ENCODE measurements at regions not wholly inside any gene's neighbourhood (a gene's known extent, or its start where the extent isn't known, plus 50 kb on each side); places are given as distances from the start of the nearest gene placed in this dataset.

- intact Hi-C loops (cut with micrococcal nuclease), result no loop called here
- Histone ChIP-seq H3K4me3 (replicated peaks in 1 of 3; ENCODE audit: low read depth in 2 of 3, low read length in 3 of 3) (no peak overlapping the region), H3K36me3 (replicated peaks in 1 of 2; ENCODE audit: control insufficient read depth in 1 of 2, insufficient read depth in 2 of 2, low read length in 2 of 2) (no peaks in the 10 kb centered on the region), H3K9ac (ENCODE audit: insufficient read depth, low read length, poor library complexity, severe bottlenecking) (no peak overlapping the region), H2AFZ (ENCODE audit: insufficient read depth, low read depth, low read length, poor library complexity, severe bottlenecking) (no peak overlapping the region), H3K4me2 (replicated peaks; ENCODE audit: extremely low read depth, low read length, poor library complexity, severe bottlenecking) (no peak overlapping the region), H3K27me3 (ENCODE audit: control insufficient read depth in 2 of 2, insufficient read depth in 2 of 2, low read length in 2 of 2) (no peaks in the 10 kb centered on the region), H3K4me1 (ENCODE audit: control insufficient read depth in 1 of 2, insufficient read depth in 2 of 2, low read length in 2 of 2) (no peaks in the 10 kb centered on the region), H3K79me2 (ENCODE audit: insufficient read depth, low read length) (no peaks in the 10 kb centered on the region), H3K9me3 (replicated peaks in 1 of 2; ENCODE audit: control insufficient read depth in 1 of 2, insufficient read depth in 1 of 2, low read length in 2 of 2) (no peaks in the 10 kb centered on the region), H4K20me1 (ENCODE audit: insufficient read depth, low read length) (no peaks in the 10 kb centered on the region), H3K27ac (ENCODE audit: low read depth in 1 of 2, low read length in 2 of 2) (no peak overlapping the region)
- 100% methylated on average over 1 of the region's 2 CpGs for WGBS (ENCODE audit: insufficient coverage)
- Mint-ChIP-seq H3K36me3 (no peaks in the 10 kb centered on the region), H3K27me3 (ENCODE audit: low read depth in 3 of 3) (peaks cover 4 to 7% (median 7%) of the 10 kb centered on the region in 3 donors), H3K4me1 (no peaks in the 10 kb centered on the region), H3K9me3 (peaks cover 0 to 7% (median 4%) of the 10 kb centered on the region in 7 donors), H3K27ac (no peak overlapping the region), H3K4me3 (no peak overlapping the region)
- DNase-seq, result no peak
- no peak for TF ChIP-seq CTCF (IDR thresholded peaks at IDR 0.05)
Observed at GRCh38 chr10:123359539-123359938, 205.3 kb downstream of the BUB3 start.

- H3K27ac ChIP-seq (ENCODE audit: low read depth in 1 of 2, low read length in 2 of 2), result no peak overlapping the region
- no peaks in the 10 kb centered on the region for H3K36me3 ChIP-seq (replicated peaks in 1 of 2; ENCODE audit: control insufficient read depth in 1 of 2, insufficient read depth in 2 of 2, low read length in 2 of 2)
- peaks cover 0 to 7% (median 4%) of the 10 kb centered on the region in 7 donors for H3K9me3 Mint-ChIP-seq
- 85% methylated on average over 4 of the region's 5 CpGs for WGBS (ENCODE audit: insufficient coverage)
- H3K4me1 ChIP-seq (ENCODE audit: control insufficient read depth in 1 of 2, insufficient read depth in 2 of 2, low read length in 2 of 2), result no peaks in the 10 kb centered on the region
- H3K27me3 ChIP-seq (ENCODE audit: control insufficient read depth in 2 of 2, insufficient read depth in 2 of 2, low read length in 2 of 2), result no peaks in the 10 kb centered on the region
- H3K4me1 Mint-ChIP-seq, result no peaks in the 10 kb centered on the region
- no peaks in the 10 kb centered on the region for H3K36me3 Mint-ChIP-seq
- no peaks in the 10 kb centered on the region for H4K20me1 ChIP-seq (ENCODE audit: insufficient read depth, low read length)
- no peak for TF ChIP-seq CTCF (IDR thresholded peaks at IDR 0.05)
- H2AFZ ChIP-seq (ENCODE audit: insufficient read depth, low read depth, low read length, poor library complexity, severe bottlenecking), result no peak overlapping the region
- peaks cover 4 to 9% (median 4%) of the 10 kb centered on the region in 3 donors for H3K27me3 Mint-ChIP-seq (ENCODE audit: low read depth in 3 of 3)
- H3K4me3 ChIP-seq (replicated peaks in 1 of 3; ENCODE audit: low read depth in 2 of 3, low read length in 3 of 3), result no peak overlapping the region
- H3K9ac ChIP-seq (ENCODE audit: insufficient read depth, low read length, poor library complexity, severe bottlenecking), result no peak overlapping the region
- H3K4me2 ChIP-seq (replicated peaks; ENCODE audit: extremely low read depth, low read length, poor library complexity, severe bottlenecking), result no peak overlapping the region
- DNase-seq, result no peak
- no peak overlapping the region for H3K4me3 Mint-ChIP-seq
- no peaks in the 10 kb centered on the region for H3K9me3 ChIP-seq (replicated peaks in 1 of 2; ENCODE audit: control insufficient read depth in 1 of 2, insufficient read depth in 1 of 2, low read length in 2 of 2)
- H3K79me2 ChIP-seq (ENCODE audit: insufficient read depth, low read length), result no peaks in the 10 kb centered on the region
- intact Hi-C loops (cut with micrococcal nuclease), result no loop called here
- H3K27ac Mint-ChIP-seq, result no peak overlapping the region
Observed at GRCh38 chr10:123361832-123362231, 207.6 kb downstream of the BUB3 start.
